ENCODE measurements at regions not wholly inside any gene's neighbourhood (a gene's known extent, or its start where the extent isn't known, plus 50 kb on each side); places are given as distances from the start of the nearest gene placed in this dataset.

DNA sequence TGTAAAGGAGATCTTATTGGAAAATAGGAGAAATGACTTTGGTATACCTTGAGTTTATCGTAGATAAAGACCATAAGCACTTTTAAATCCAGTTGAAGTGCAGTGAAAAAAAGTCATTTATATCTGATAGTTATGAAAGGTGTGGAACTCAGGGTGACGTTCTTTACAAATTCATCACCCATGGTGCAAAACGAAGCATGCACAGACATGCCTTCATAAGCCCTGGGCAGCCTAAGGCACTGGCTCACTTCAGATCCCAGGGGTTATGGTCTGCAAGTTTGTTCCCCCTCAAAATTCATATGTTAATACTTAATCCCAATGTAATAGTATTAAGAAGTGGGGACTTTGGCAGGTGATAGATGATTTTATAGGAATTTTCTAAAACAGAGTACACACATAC, 1216.4 kb upstream of the USP15 start (continued):
- TF ChIP-seq, protein P1, sequence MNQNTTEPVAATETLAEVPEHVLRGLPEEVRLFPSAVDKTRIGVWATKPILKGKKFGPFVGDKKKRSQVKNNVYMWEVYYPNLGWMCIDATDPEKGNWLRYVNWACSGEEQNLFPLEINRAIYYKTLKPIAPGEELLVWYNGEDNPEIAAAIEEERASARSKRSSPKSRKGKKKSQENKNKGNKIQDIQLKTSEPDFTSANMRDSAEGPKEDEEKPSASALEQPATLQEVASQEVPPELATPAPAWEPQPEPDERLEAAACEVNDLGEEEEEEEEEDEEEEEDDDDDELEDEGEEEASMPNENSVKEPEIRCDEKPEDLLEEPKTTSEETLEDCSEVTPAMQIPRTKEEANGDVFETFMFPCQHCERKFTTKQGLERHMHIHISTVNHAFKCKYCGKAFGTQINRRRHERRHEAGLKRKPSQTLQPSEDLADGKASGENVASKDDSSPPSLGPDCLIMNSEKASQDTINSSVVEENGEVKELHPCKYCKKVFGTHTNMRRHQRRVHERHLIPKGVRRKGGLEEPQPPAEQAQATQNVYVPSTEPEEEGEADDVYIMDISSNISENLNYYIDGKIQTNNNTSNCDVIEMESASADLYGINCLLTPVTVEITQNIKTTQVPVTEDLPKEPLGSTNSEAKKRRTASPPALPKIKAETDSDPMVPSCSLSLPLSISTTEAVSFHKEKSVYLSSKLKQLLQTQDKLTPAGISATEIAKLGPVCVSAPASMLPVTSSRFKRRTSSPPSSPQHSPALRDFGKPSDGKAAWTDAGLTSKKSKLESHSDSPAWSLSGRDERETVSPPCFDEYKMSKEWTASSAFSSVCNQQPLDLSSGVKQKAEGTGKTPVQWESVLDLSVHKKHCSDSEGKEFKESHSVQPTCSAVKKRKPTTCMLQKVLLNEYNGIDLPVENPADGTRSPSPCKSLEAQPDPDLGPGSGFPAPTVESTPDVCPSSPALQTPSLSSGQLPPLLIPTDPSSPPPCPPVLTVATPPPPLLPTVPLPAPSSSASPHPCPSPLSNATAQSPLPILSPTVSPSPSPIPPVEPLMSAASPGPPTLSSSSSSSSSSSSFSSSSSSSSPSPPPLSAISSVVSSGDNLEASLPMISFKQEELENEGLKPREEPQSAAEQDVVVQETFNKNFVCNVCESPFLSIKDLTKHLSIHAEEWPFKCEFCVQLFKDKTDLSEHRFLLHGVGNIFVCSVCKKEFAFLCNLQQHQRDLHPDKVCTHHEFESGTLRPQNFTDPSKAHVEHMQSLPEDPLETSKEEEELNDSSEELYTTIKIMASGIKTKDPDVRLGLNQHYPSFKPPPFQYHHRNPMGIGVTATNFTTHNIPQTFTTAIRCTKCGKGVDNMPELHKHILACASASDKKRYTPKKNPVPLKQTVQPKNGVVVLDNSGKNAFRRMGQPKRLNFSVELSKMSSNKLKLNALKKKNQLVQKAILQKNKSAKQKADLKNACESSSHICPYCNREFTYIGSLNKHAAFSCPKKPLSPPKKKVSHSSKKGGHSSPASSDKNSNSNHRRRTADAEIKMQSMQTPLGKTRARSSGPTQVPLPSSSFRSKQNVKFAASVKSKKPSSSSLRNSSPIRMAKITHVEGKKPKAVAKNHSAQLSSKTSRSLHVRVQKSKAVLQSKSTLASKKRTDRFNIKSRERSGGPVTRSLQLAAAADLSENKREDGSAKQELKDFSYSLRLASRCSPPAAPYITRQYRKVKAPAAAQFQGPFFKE (tag by site-specific recombination; IDR thresholded peaks at IDR 0.05; ENCODE audit: borderline replicate concordance) = no peak
- no peak for TF ChIP-seq PRDM1 (tag by site-specific recombination; IDR thresholded peaks at IDR 0.05)
- TF ChIP-seq ZNF324 (tag by site-specific recombination; IDR thresholded peaks at IDR 0.05) = no peak
- TF ChIP-seq KLF1 (tag by site-specific recombination; IDR thresholded peaks at IDR 0.05) = no peak
- no peak for TF ChIP-seq MZF1 (tag by site-specific recombination; IDR thresholded peaks at IDR 0.05; ENCODE audit: borderline replicate concordance)

DNA sequence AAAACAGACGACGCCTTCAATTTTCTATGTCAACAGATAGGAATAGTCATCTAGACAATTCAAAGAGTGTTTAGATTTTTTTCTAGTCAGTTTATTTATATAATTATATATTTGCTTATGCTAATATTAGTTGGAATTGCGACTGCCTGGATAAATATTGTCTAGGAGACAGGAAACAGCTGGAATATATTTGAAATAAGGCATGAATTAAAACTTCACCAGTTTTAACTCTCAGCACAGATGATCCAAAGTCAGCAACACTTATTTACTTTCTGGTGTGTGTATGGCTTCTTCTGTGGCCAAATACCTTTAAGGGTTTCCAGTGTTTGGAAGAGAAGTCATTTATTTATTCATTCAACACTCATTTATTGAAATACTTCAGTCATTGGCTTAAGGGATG, 1215.4 kb upstream of the USP15 start:
- Histone ChIP-seq H3K4me3 (ENCODE audit: low read depth, low read length) (no peak overlapping the region), H3K27ac (ENCODE audit: extremely low read depth, low read depth, low read length) (no peak overlapping the region), H3K36me3 (ENCODE audit: control insufficient read depth in 2 of 2, insufficient read depth in 1 of 2, low read length in 2 of 2) (no peaks in the 10 kb centered on the region), H3K4me1 (ENCODE audit: control insufficient read depth, insufficient read depth, low read length) (no peaks in the 10 kb centered on the region), H3K9me3 (ENCODE audit: control insufficient read depth, insufficient read depth, low read depth, low read length) (no peaks in the 10 kb centered on the region)
- ChIA-PET POLR2A (no interaction called here), CTCF (no interaction called here)
- TF ChIP-seq ZNF600 (tag by site-specific recombination; IDR thresholded peaks at IDR 0.05) = no peak
- TF ChIP-seq ZNF23 (tag by site-specific recombination; IDR thresholded peaks at IDR 0.05; ENCODE audit: borderline replicate concordance) = no peak
- no peak for TF ChIP-seq SALL2 (tag by site-specific recombination; IDR thresholded peaks at IDR 0.05; ENCODE audit: borderline replicate concordance)
- TF ChIP-seq ZNF248 (tag by site-specific recombination; IDR thresholded peaks at IDR 0.05) = no peak
- TF ChIP-seq ZFP3 (tag by site-specific recombination; IDR thresholded peaks at IDR 0.05; ENCODE audit: low read depth) = no peak
- TF ChIP-seq ZFP41 (tag by site-specific recombination; IDR thresholded peaks at IDR 0.05; ENCODE audit: borderline replicate concordance) = no peak
- TF ChIP-seq SP3 (tag by site-specific recombination; IDR thresholded peaks at IDR 0.05) = no peak
- TF ChIP-seq ZBTB20 (tag by site-specific recombination; IDR thresholded peaks at IDR 0.05) = no peak
- TF ChIP-seq ZNF670 (tag by site-specific recombination; IDR thresholded peaks at IDR 0.05; ENCODE audit: low read depth) = no peak
- TF ChIP-seq ZNF302 (tag by site-specific recombination; IDR thresholded peaks at IDR 0.05; ENCODE audit: low read depth) = no peak
- TF ChIP-seq ZNF211 (tag by site-specific recombination; IDR thresholded peaks at IDR 0.05; ENCODE audit: low read depth) = no peak
- no peak for TF ChIP-seq ZBTB8A (tag by site-specific recombination; IDR thresholded peaks at IDR 0.05)
- TF ChIP-seq ZBTB10 (tag by site-specific recombination; IDR thresholded peaks at IDR 0.05) = no peak
- TF ChIP-seq ZNF239 (tag by site-specific recombination; IDR thresholded peaks at IDR 0.05) = no peak
- no peak for TF ChIP-seq ZNF76 (tag by site-specific recombination; IDR thresholded peaks at IDR 0.05; ENCODE audit: borderline replicate concordance, low read depth)
- no peak for TF ChIP-seq ZNF777 (tag by site-specific recombination; IDR thresholded peaks at IDR 0.05; ENCODE audit: borderline replicate concordance)
- no peak for TF ChIP-seq BCL11A (tag by site-specific recombination; IDR thresholded peaks at IDR 0.05; ENCODE audit: low read depth)
- TF ChIP-seq GLI4 (tag by site-specific recombination; IDR thresholded peaks at IDR 0.05) = no peak

Data from HEK293 (cell line).